GM12864 (cell line): ENCODE measurements at regions not wholly inside any gene's neighbourhood (a gene's known extent, or its start where the extent isn't known, plus 50 kb on each side); places are given as distances from the start of the nearest gene placed in this dataset.

ENCODE experiments used
- DNase-seq: peaks from one replicate; pipeline ENCODE4 v3.0.0-alpha.2; 2011; ENCODE audit warnings: low read depth
- H3K4me3 ChIP-seq: 2 replicates; pipeline ENCODE4 v1.5.1; 2011; ENCODE audit warnings: mild to moderate bottlenecking, low read depth, low read length, control low read depth
- TF ChIP-seq, protein P1 (sequence below): IDR thresholded peaks from 2 replicates; pipeline ENCODE4 v1.5.1; 2011; ENCODE audit warnings: low read depth, mild to moderate bottlenecking, moderate library complexity, low read length, control low read depth, inconsistent platforms; ENCODE audit errors: missing control alignments

DNA sequence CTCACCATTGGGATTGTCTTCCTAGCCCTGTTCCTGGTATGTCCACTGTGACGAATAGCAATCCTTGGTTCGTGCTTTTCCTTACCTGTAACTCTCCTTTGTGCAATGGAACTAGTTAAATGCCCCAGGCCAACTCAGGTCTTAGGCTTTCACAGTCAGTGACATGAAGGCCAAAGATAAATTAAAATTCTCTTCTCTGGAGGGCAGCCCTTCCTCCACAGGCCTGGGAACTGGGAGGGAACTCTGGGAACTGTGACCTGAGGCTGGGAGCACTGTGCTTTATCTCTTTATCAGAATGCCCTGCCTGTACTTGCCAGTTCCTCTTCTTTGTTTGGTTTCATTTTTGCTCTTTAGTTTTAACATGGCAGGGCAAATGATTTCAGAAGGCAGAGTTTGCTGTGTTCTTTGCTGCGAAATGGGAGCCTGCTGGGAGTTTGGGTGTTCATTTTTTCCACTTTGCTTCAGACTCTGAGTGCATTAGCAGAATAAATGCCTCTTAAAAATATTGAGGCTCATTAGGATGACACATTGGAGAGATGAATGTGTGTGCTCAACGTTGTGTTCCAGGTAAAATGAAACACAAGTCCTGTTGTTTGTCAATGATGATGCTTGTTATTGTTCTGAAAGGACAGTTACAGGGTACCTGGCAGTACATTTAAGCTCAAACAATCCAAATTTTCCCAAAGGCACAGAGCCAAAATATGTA lies 118.1 kb downstream of the NUDT12 start:
- H3K4me3 ChIP-seq: no peak overlapping the region
- DNase-seq: no peak
- TF ChIP-seq, protein P1, sequence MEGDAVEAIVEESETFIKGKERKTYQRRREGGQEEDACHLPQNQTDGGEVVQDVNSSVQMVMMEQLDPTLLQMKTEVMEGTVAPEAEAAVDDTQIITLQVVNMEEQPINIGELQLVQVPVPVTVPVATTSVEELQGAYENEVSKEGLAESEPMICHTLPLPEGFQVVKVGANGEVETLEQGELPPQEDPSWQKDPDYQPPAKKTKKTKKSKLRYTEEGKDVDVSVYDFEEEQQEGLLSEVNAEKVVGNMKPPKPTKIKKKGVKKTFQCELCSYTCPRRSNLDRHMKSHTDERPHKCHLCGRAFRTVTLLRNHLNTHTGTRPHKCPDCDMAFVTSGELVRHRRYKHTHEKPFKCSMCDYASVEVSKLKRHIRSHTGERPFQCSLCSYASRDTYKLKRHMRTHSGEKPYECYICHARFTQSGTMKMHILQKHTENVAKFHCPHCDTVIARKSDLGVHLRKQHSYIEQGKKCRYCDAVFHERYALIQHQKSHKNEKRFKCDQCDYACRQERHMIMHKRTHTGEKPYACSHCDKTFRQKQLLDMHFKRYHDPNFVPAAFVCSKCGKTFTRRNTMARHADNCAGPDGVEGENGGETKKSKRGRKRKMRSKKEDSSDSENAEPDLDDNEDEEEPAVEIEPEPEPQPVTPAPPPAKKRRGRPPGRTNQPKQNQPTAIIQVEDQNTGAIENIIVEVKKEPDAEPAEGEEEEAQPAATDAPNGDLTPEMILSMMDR: no peak

DNA sequence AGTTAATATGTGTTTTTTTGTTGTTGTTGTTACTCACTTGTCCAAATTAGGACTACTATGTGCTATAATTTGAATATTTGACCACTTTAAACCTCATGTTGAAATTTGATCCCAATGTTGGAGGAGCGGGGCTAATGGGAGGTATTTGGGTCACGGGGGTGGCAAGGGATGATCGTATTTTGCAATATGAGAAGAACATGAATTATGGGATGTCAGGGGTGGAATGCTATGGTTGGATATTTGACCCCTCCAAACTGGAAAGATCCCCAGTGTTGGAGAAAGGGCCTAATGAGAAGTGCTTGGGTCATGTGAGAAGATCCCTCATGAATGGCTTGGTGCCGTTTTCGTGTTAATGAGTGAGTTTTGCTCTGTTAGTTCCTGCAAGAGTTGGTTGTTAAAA lies 119.8 kb downstream of the NUDT12 start:
- TF ChIP-seq, protein P1: no peak
- DNase-seq: no peak
- H3K4me3 ChIP-seq: no peak overlapping the region

DNA sequence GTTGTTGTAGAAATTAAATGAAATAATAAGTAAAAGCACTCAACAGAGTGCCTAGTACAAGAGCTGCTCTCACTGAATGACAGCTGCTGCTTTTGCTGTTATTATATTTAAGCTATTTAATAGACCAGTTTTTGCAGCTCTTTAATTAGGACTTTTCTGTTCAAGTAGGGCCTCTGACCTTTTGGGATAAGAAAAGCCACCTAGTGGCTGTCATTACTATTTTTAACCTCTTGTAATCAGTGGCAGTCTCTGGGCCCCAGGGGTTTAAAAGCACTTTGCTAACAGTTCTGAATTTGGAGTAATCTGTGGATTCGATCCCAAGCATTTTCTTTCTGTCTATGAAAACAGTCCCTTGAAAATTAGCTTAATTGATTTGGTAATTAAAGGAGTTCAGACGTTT lies 121.1 kb downstream of the NUDT12 start:
- TF ChIP-seq, protein P1: peak; percentile 20
- no peak for DNase-seq
- no peak overlapping the region for H3K4me3 ChIP-seq

DNA sequence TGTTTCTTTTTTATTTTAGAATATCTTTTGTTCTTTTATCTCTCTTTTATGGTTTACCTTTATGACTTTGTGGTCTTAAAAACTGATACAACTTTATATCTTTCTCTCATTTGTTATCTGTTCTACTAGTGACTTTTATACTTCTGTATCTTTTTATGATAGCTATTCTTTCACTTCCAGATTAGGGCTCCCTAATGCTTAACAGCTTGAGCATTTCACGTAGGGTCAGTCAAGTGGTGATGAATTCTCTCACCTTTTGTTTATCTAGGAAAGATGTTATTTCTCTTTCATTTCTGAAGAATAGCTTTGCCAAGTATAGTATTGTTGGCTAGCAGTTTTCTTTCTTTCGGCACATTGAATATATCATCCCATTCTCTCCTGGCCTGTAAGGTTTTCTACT lies 123.6 kb downstream of the NUDT12 start:
- TF ChIP-seq, protein P1: no peak
- no peak overlapping the region for H3K4me3 ChIP-seq
- DNase-seq: no peak

DNA sequence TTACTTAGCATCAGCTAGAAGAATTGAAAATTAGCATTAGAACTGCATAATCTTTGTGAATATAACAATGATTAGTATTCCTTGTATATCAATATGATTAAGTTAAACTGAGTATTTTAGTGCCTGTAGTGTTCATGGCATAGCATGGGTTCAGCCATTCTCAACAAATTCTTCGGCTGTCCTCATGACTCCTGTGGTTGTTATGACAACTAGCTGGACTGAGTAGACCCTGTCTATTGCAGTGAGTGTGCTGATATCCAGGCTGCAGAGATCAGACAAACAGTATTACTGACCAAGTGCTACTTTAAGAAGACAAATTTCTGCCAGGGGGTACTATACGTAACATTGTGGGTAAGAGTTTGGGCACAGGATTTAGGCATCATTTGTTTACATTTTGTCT lies 125.9 kb downstream of the NUDT12 start:
- no peak for DNase-seq
- no peak overlapping the region for H3K4me3 ChIP-seq
- TF ChIP-seq, protein P1: no peak

DNA sequence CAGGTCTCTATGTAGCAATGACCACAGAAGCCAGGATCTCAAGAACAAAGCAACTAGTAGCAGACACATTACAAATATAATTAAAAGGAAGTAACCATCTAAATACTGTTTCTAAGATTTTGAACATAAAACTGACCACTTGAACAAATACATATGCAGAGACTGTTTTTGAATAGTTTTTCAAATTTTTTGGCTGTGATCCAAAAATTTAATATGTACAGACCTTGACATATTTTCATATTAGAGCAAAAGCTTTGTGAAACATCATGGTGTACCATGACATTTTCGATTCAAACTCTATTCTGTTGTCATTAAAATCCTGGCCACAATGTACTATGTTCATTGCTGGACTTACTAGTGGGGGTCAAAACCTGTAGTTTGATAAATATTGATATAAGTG lies 126.5 kb downstream of the NUDT12 start:
- no peak for DNase-seq
- H3K4me3 ChIP-seq: no peak overlapping the region
- TF ChIP-seq, protein P1: no peak
